WERI-Rb-1 (cell line): ENCODE measurements at regions not wholly inside any gene's neighbourhood (a gene's known extent, or its start where the extent isn't known, plus 50 kb on each side); places are given as distances from the start of the nearest gene placed in this dataset.

Experiments used
- DNase-seq: peaks from one replicate; pipeline ENCODE4 v3.0.0-alpha.2; 2020
- H3K27ac ChIP-seq: fragments of 250-450 bp; sonication (Bioruptor Pico); 2 replicates; pipeline ENCODE4 v1.5.1; 2020; ENCODE audit warnings: mild to moderate bottlenecking, moderate library complexity
- H3K27me3 ChIP-seq: fragments of 250-450 bp; sonication (Bioruptor Pico); 2 replicates; pipeline ENCODE4 v1.5.1; 2021; ENCODE audit warnings: mild to moderate bottlenecking, low read depth, moderate library complexity; ENCODE audit not compliant: insufficient read depth, severe bottlenecking
- H3K36me3 ChIP-seq: fragments of 250-450 bp; sonication (Bioruptor Pico); 2 replicates; pipeline ENCODE4 v1.5.1; 2020; ENCODE audit warnings: mild to moderate bottlenecking, moderate library complexity
- H3K4me3 ChIP-seq: 2 replicates; pipeline ENCODE4 v1.5.1; 2011; ENCODE audit warnings: low read depth, mild to moderate bottlenecking, control low read depth, low read length
- H3K9me3 ChIP-seq: fragments of 250-450 bp; sonication (Bioruptor Pico); 2 replicates; pipeline ENCODE4 v1.5.1; 2021; ENCODE audit warnings: mild to moderate bottlenecking, moderate library complexity; ENCODE audit not compliant: severe bottlenecking
- TF ChIP-seq, protein P1 (sequence below): IDR thresholded peaks from 2 replicates; pipeline ENCODE4 v1.5.1; 2011; ENCODE audit warnings: low read depth, mild to moderate bottlenecking, control low read depth, inconsistent platforms, low read length

DNA sequence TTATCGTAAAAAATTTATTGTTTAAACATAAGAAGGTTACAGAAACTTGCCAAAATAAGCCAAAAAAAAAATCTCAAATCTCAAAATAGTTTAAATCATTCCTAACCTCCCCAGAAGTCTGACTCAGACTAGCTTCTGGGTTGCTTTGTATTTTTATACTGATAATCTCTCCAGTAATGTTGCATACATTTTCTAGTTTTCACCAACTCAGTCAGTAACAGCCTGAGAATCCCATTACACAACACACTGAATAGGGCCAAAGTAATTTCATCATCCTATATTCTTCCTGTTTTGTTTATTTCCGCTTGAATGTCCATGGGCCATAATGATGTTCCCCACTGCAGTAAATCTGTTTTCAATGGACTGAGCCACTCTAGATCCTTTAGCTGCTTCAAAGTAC lies 478.5 kb downstream of the GPAM start:
- H3K27ac ChIP-seq = no peak overlapping the region
- no peak for DNase-seq
- TF ChIP-seq, protein P1, sequence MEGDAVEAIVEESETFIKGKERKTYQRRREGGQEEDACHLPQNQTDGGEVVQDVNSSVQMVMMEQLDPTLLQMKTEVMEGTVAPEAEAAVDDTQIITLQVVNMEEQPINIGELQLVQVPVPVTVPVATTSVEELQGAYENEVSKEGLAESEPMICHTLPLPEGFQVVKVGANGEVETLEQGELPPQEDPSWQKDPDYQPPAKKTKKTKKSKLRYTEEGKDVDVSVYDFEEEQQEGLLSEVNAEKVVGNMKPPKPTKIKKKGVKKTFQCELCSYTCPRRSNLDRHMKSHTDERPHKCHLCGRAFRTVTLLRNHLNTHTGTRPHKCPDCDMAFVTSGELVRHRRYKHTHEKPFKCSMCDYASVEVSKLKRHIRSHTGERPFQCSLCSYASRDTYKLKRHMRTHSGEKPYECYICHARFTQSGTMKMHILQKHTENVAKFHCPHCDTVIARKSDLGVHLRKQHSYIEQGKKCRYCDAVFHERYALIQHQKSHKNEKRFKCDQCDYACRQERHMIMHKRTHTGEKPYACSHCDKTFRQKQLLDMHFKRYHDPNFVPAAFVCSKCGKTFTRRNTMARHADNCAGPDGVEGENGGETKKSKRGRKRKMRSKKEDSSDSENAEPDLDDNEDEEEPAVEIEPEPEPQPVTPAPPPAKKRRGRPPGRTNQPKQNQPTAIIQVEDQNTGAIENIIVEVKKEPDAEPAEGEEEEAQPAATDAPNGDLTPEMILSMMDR = no peak
- H3K4me3 ChIP-seq = no peak overlapping the region
- no peaks in the 10 kb centered on the region for H3K9me3 ChIP-seq
- no peaks in the 10 kb centered on the region for H3K36me3 ChIP-seq
- no peaks in the 10 kb centered on the region for H3K27me3 ChIP-seq

DNA sequence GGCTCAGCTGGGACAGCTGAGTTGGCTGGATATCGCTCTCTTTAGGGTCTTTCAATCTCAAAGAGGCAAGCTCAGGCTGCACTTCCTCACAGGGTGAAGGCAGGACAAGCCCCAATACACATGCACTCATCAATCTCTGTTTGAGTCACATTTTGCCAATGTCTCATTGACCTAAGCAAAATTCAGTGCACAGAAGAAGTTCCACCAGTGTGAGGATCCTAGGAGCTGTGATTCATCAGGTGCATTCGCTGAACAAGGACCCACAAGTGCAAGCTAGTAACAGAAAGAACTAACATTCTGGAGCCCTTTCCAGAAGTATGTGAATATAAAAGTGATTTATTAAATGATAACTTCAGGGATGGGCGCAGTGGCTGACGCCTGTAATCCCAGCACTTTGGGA lies 477.2 kb downstream of the GPAM start:
- Histone ChIP-seq H3K4me3 (no peak overlapping the region), H3K27me3 (no peaks in the 10 kb centered on the region), H3K36me3 (no peaks in the 10 kb centered on the region), H3K27ac (no peak overlapping the region), H3K9me3 (no peaks in the 10 kb centered on the region)
- TF ChIP-seq, protein P1 = no peak
- no peak for DNase-seq

DNA sequence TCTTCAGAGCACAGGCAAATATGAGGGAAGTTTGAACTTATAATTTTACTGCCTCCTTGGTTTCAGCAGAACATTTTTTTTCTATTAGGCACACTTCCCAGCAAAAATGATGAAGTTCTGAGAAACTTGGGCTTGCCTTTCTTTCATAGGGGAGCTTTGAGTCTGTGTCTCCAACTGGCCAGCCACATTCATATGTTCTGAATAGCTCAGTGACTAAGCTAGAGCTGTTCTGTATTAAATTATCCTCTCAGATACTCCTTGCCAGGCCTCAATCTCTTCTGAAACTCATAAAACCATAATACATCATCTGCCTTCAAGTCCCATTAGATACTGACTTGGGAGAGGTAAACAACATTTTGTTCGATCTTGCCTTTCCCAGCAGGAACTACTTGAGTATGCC lies 476.5 kb downstream of the GPAM start:
- Histone ChIP-seq H3K27ac (no peak overlapping the region), H3K9me3 (no peaks in the 10 kb centered on the region), H3K4me3 (no peak overlapping the region), H3K36me3 (no peaks in the 10 kb centered on the region), H3K27me3 (no peaks in the 10 kb centered on the region)
- TF ChIP-seq, protein P1 = no peak
- no peak for DNase-seq

DNA sequence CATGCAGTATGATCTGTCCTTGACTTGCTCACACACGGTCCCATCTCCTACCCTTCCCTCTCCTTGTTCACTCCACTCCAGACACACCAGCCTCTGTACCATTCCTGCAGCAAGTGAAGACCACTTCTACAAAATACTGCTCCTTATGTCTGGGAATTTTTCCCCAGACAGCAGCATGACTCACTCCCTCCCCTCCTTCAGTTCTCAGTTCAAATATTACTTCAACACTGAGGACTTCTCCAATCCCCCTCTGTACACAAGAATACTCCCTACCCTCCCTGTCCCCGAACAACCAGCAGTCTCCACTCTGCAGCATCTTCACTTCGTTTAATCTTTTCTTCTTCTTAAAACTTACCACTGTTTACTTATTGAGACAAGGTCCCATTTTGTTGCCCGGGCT lies 474.0 kb downstream of the GPAM start:
- no peak for DNase-seq
- no peaks in the 10 kb centered on the region for H3K27me3 ChIP-seq
- H3K27ac ChIP-seq = no peak overlapping the region
- no peak overlapping the region for H3K4me3 ChIP-seq
- H3K36me3 ChIP-seq = no peaks in the 10 kb centered on the region
- TF ChIP-seq, protein P1 = no peak
- H3K9me3 ChIP-seq = peaks cover 8% of the 10 kb centered on the region

DNA sequence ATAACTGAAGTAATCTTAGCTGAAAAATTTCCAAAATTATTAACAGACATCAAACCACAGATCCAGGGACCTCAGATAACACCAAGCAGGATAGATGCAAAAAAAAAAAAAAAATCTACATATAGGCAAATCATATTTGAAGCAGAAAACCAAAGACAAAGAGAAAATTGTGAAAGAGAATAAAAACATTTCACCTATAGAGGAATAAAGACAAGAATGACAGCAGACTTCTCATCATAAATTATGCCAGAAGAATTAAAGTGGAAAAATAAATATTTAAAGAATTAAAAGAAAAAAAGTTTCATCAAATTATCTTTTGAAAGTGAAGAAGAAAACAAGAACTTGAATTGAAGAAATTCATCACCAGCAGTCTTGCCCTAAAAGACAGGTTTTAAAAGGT lies 467.5 kb downstream of the GPAM start:
- Histone ChIP-seq H3K4me3 (no peak overlapping the region), H3K27ac (no peak overlapping the region), H3K9me3 (peaks cover 8% of the 10 kb centered on the region), H3K27me3 (no peaks in the 10 kb centered on the region), H3K36me3 (no peaks in the 10 kb centered on the region)
- TF ChIP-seq, protein P1 = no peak
- no peak for DNase-seq

DNA sequence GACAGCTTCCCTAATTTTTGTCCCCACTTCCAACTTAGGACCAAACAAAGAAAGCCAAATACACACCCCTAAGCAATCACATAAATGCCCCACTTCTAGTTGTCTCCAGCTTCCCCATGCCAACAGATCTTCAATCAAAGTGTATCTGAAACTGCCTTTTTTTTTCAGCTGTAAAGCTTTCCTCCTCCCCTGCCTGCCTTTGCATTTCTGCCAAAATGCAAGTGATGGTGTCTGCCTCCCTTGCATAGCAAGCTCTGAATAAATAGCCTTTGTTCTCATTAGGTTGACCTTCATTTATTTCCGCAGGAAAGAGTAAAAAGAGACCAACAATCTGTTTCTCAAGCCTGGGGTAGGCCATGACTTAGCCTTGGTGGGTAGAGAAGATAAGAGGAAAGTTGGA lies 459.4 kb downstream of the GPAM start:
- Histone ChIP-seq H3K9me3 (no peaks in the 10 kb centered on the region), H3K27me3 (no peaks in the 10 kb centered on the region), H3K36me3 (no peaks in the 10 kb centered on the region), H3K27ac (no peak overlapping the region), H3K4me3 (no peak overlapping the region)
- no peak for DNase-seq
- TF ChIP-seq, protein P1 = no peak
